ENCODE measurements at regions not wholly inside any gene's neighbourhood (a gene's known extent, or its start where the extent isn't known, plus 50 kb on each side); places are given as distances from the start of the nearest gene placed in this dataset.
A peak's percentile ranks its signal among the peaks of the same experiment; 100 is the strongest.

- no peak overlapping the region for H3K27ac ChIP-seq
- TF ChIP-seq CTCF (IDR thresholded peaks at IDR 0.05) = no peak
- no peak overlapping the region for H3K4me3 ChIP-seq
- DNase-seq (ENCODE audit: low spot score) = no peak
Observed at GRCh38 chr18:29171892-29172755, 995.2 kb upstream of the CDH2 start.

GRCh38 chr18:29169599-29169998 lies 992.7 kb upstream of the CDH2 start:
- H3K27ac ChIP-seq = no peak overlapping the region
- no peak for TF ChIP-seq CTCF (IDR thresholded peaks at IDR 0.05)
- no peak for DNase-seq (ENCODE audit: low spot score)
- no peak overlapping the region for H3K4me3 ChIP-seq

GRCh38 chr18:29164993-29165599 lies 988.2 kb upstream of the CDH2 start:
- Histone ChIP-seq H3K4me3 (no peak overlapping the region), H3K27ac (peak overlapping the region; percentile 39 to 62)
- DNase-seq (ENCODE audit: low spot score) = no peak
- TF ChIP-seq CTCF (IDR thresholded peaks at IDR 0.05) = no peak

- no peak for DNase-seq (ENCODE audit: low spot score)
- peak overlapping the region; percentile 39 to 62 for H3K27ac ChIP-seq
Observed at GRCh38 chr18:29164020-29164706, 987.2 kb upstream of the CDH2 start.

GRCh38 chr18:29163596-29163995 lies 986.7 kb upstream of the CDH2 start:
- TF ChIP-seq CTCF (IDR thresholded peaks at IDR 0.05) = no peak
- DNase-seq (ENCODE audit: low spot score) = no peak
- Histone ChIP-seq H3K4me3 (no peak overlapping the region), H3K27ac (peak overlapping the region; percentile 2 to 3)

More at GRCh38 chr18:29164020-29164706, 987.2 kb upstream of the CDH2 start:
- TF ChIP-seq CTCF (IDR thresholded peaks at IDR 0.05) = no peak
- no peak overlapping the region for H3K4me3 ChIP-seq

- no peak for DNase-seq (ENCODE audit: low spot score)
- Histone ChIP-seq H3K4me3 (no peak overlapping the region), H3K27ac (no peak overlapping the region)
- no peak for TF ChIP-seq CTCF (IDR thresholded peaks at IDR 0.05)
Observed at GRCh38 chr18:29161429-29161828, 984.5 kb upstream of the CDH2 start.
